ENCODE measurements at regions not wholly inside any gene's neighbourhood (a gene's known extent, or its start where the extent isn't known, plus 50 kb on each side); places are given as distances from the start of the nearest gene placed in this dataset.
"Not testable (repeated sequence)": the region's sequence is repeated elsewhere in the genome, so short reads cannot be mapped to it uniquely, and the experiment has no call there.

DNA sequence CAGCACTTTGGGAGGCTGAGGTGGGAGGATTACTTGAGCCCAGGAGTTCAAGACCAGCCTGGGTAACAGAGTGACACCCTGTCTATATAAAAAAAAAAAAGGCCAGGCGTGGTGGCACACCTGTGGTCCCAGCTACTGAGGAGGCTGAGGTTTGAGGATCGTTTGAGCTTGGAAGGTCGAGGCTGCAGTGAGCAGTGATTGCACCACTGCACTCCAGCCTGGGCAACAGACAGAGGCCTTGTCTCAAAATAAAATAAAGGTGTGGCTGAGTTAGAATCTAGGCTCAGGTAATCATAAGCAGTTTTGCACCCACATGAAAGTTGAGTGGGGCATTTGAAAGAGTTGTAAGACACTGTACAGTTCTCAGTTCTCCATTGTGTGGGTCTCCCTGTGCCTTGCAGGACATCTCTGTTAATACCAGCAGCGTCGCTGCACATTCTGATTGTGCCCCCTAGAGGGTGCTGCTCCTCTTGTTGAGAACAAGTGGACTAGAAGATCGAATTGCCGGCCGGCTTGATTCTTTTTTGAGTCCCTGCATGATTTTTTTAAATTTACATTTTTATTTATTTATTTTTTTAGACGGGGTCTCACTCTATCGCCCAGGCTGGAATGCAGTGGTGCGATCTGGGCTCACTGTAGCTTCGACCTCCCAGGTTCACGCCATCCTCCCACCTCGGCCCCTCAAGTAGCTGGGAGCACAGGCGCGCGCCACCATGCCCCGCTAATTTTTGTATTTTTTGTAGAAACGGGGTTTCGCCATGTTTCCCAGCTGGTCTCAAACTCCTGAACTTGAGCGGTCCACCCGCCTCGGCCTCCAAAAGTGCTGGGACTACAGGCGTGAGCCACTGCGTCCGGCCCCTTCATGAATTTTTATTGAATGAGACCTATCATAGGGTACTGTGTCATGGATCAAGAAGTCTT lies 73.6 kb upstream of the RBMX start:
- Mint-ChIP-seq H3K4me3 (no peak overlapping the region), H3K4me1 (no peaks in the 10 kb centered on the region), H3K27me3 (ENCODE audit: low read depth) (no peaks in the 10 kb centered on the region), H3K27ac (ENCODE audit: unreplicated experiment) (no peak overlapping the region), H3K9me3 (peaks cover 3% of the 10 kb centered on the region), H3K36me3 (ENCODE audit: low read depth) (peaks cover 5% of the 10 kb centered on the region)
- TF ChIP-seq, protein P1, sequence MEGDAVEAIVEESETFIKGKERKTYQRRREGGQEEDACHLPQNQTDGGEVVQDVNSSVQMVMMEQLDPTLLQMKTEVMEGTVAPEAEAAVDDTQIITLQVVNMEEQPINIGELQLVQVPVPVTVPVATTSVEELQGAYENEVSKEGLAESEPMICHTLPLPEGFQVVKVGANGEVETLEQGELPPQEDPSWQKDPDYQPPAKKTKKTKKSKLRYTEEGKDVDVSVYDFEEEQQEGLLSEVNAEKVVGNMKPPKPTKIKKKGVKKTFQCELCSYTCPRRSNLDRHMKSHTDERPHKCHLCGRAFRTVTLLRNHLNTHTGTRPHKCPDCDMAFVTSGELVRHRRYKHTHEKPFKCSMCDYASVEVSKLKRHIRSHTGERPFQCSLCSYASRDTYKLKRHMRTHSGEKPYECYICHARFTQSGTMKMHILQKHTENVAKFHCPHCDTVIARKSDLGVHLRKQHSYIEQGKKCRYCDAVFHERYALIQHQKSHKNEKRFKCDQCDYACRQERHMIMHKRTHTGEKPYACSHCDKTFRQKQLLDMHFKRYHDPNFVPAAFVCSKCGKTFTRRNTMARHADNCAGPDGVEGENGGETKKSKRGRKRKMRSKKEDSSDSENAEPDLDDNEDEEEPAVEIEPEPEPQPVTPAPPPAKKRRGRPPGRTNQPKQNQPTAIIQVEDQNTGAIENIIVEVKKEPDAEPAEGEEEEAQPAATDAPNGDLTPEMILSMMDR (conservative IDR thresholded peaks at IDR 0.05), result peak; percentile 69
- DNase-seq (ENCODE audit: low read depth, low spot score), result peak; percentile 51

GRCh38 chrX:136950211-136950610 lies 69.7 kb upstream of the RBMX start:
- Mint-ChIP-seq H3K4me3 (no peak overlapping the region), H3K36me3 (ENCODE audit: low read depth) (no peaks in the 10 kb centered on the region), H3K4me1 (no peaks in the 10 kb centered on the region), H3K9me3 (no peaks in the 10 kb centered on the region), H3K27me3 (ENCODE audit: low read depth) (no peaks in the 10 kb centered on the region), H3K27ac (ENCODE audit: unreplicated experiment) (no peak overlapping the region)
- DNase-seq (ENCODE audit: low read depth, low spot score), result no peak
- TF ChIP-seq, protein P1 (conservative IDR thresholded peaks at IDR 0.05), result no peak

DNA sequence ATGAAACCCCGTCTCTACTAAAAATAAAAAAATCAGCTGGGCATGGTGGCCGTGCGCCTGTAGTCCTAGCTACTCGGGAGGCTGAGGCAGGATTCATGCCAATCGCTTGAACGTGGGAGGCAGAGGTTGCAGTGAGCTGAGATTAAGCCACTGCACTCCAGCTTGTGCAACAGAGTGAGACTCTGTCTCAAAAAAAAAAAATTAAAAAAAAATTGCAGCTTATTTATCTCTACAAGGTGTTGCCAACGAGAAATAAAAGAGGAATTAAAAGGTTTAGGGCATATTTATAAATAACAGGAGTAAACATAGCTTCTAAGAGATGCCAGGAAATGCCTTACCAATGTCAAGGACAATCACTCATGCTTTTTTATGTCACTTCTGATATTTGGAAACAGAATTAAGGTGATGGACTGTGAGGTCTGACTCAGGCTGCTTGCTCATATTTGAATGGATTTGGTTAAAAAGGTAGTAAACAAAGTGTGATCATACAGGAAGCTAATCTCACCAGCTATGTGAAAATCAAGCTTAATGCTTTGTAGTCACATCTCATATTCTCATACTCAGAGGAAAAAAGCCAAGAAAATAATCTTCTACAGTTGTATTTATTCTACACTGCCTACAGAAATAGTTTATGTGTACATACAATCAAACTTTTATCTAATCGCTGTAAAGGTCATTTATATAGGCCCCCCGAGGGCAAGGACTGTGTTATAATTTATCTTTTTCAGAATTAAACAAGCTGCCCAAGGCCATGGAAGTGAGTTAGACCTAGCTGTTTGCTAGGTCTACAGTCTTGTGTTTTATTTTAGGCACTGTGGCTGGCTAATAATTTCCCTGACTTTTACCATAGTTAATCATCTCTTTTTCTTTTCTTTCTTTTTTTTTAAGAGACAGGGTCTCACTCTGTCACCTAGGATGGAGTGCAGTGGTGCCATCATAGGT lies 61.1 kb upstream of the RBMX start:
- Mint-ChIP-seq H3K9me3 (no peaks in the 10 kb centered on the region), H3K4me3 (no peak overlapping the region), H3K4me1 (no peaks in the 10 kb centered on the region), H3K27ac (ENCODE audit: unreplicated experiment) (no peak overlapping the region), H3K27me3 (ENCODE audit: low read depth) (no peaks in the 10 kb centered on the region), H3K36me3 (ENCODE audit: low read depth) (peaks cover 8% of the 10 kb centered on the region)
- TF ChIP-seq, protein P1 (conservative IDR thresholded peaks at IDR 0.05), result no peak
- no peak for DNase-seq (ENCODE audit: low read depth, low spot score)

GRCh38 chrX:136936183-136936549 lies 55.6 kb upstream of the RBMX start:
- no peak overlapping the region for H3K27ac Mint-ChIP-seq (ENCODE audit: unreplicated experiment)
- H3K9me3 Mint-ChIP-seq, result peaks cover 2% of the 10 kb centered on the region
- peaks cover 20% of the 10 kb centered on the region for H3K4me1 Mint-ChIP-seq
- TF ChIP-seq, protein P1 (conservative IDR thresholded peaks at IDR 0.05), result no peak
- no peak for DNase-seq (ENCODE audit: low read depth, low spot score)
- peaks cover 15% of the 10 kb centered on the region for H3K36me3 Mint-ChIP-seq (ENCODE audit: low read depth)
- no peaks in the 10 kb centered on the region for H3K27me3 Mint-ChIP-seq (ENCODE audit: low read depth)
- H3K4me3 Mint-ChIP-seq, result no peak overlapping the region

DNA sequence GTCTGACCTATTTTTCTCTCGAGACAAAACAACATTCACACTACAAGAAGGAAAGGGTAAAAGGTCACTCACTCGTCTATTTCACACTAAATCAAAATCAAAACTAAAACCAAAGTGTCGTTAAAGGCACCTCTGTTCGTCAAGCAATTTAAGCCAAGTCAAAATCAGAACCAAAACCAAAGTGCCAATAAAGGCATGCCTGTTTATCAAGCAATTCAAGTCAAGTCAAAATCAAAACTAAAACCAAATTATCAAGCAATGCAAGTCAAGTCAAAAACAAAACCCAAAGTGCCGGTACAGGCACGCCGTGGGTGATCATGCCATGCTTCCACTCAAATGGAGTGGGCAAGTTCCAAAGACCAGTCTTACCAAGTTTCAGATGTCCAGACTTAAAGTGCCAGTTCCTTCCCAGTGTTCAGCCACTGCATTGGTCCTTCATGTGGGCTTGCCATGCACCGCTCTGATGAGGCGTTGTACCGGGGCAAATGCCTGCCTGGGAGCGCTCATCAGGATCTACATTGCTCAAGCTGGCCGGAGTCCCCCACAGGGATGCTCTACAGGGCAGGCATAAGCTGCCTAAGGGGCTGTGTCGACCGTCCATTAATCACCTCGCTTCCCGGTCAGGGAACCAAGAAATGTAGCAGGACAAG lies 55.1 kb upstream of the RBMX start:
- not testable (repeated sequence) for H3K27me3 Mint-ChIP-seq (ENCODE audit: low read depth); H3K9me3 Mint-ChIP-seq; H3K4me3 Mint-ChIP-seq; H3K27ac Mint-ChIP-seq (ENCODE audit: unreplicated experiment); DNase-seq (ENCODE audit: low read depth, low spot score)
- peaks cover 20% of the 10 kb centered on the region for H3K4me1 Mint-ChIP-seq
- peaks cover 18% of the 10 kb centered on the region for H3K36me3 Mint-ChIP-seq (ENCODE audit: low read depth)

DNA sequence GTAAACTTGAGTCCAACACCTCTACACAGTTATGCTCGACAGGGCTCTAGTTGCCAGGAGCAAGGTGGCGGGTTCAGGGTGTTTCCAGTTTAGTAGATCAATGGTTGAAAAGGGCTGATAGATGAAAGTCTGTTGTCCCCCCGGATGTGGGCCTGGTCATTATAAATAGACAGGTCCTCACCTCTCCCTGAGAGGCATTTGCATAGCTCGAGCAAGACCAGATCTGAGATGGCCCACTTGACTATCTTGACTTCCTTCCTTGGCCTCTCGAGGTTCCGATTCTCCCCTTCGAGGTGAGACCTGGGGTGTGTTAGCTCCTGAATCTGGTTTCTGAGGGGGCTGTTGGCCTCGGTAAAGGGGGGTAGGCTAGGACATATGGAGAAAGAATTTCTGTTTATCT lies 54.1 kb upstream of the RBMX start:
- peaks cover 20% of the 10 kb centered on the region for H3K4me1 Mint-ChIP-seq
- not testable (repeated sequence) for H3K4me3 Mint-ChIP-seq; DNase-seq (ENCODE audit: low read depth, low spot score); H3K27ac Mint-ChIP-seq (ENCODE audit: unreplicated experiment); H3K9me3 Mint-ChIP-seq; H3K27me3 Mint-ChIP-seq (ENCODE audit: low read depth)
- H3K36me3 Mint-ChIP-seq (ENCODE audit: low read depth), result peaks cover 18% of the 10 kb centered on the region
